ENCODE measurements at regions not wholly inside any gene's neighbourhood (a gene's known extent, or its start where the extent isn't known, plus 50 kb on each side); places are given as distances from the start of the nearest gene placed in this dataset.

DNA sequence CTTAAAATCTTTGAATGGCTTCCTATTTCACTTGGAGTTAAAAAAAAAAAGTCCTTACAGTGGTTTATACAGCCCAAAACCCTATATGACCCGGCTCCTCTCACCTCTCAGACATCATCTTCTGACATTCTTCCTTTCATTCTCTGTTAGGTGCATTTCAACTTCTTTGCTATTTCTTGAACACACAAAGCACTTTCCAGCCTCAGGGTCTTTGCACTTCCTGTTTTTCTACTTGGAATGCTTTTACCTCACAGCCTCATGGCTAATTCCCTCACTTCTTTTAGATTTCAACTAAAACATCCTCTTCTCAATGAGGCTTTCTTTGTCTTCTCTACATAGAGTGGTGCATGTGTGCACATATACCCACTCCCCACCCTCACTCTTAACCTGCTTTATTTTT is 91.0 kb upstream of the MB21D2 start:
- no peaks in the 10 kb centered on the region for H3K36me3 ChIP-seq (ENCODE audit: insufficient read depth)
- Mint-ChIP-seq H3K9me3 (peaks cover 15% of the 10 kb centered on the region), H3K4me3 (no peak overlapping the region), H3K27me3 (ENCODE audit: insufficient read depth, low read depth, poor library complexity) (no peaks in the 10 kb centered on the region), H3K36me3 (ENCODE audit: low read depth) (peaks cover 14% of the 10 kb centered on the region), H3K4me1 (peaks cover 9% of the 10 kb centered on the region), H3K27ac (no peak overlapping the region)
- no peaks in the 10 kb centered on the region for H3K27me3 ChIP-seq (ENCODE audit: insufficient read depth)
- ATAC-seq (no peak), DNase-seq (ENCODE audit: low spot score) (no peak)
- TF ChIP-seq, protein P1, sequence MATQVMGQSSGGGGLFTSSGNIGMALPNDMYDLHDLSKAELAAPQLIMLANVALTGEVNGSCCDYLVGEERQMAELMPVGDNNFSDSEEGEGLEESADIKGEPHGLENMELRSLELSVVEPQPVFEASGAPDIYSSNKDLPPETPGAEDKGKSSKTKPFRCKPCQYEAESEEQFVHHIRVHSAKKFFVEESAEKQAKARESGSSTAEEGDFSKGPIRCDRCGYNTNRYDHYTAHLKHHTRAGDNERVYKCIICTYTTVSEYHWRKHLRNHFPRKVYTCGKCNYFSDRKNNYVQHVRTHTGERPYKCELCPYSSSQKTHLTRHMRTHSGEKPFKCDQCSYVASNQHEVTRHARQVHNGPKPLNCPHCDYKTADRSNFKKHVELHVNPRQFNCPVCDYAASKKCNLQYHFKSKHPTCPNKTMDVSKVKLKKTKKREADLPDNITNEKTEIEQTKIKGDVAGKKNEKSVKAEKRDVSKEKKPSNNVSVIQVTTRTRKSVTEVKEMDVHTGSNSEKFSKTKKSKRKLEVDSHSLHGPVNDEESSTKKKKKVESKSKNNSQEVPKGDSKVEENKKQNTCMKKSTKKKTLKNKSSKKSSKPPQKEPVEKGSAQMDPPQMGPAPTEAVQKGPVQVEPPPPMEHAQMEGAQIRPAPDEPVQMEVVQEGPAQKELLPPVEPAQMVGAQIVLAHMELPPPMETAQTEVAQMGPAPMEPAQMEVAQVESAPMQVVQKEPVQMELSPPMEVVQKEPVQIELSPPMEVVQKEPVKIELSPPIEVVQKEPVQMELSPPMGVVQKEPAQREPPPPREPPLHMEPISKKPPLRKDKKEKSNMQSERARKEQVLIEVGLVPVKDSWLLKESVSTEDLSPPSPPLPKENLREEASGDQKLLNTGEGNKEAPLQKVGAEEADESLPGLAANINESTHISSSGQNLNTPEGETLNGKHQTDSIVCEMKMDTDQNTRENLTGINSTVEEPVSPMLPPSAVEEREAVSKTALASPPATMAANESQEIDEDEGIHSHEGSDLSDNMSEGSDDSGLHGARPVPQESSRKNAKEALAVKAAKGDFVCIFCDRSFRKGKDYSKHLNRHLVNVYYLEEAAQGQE (IDR thresholded peaks at IDR 0.05; ENCODE audit: unreplicated experiment), result no peak
- TF ChIP-seq POLR2AphosphoS5 (IDR thresholded peaks at IDR 0.05; ENCODE audit: low read depth) (no peak), JUNB (IDR thresholded peaks at IDR 0.05; ENCODE audit: unreplicated experiment) (no peak), STAT1 (IDR thresholded peaks at IDR 0.05; ENCODE audit: unreplicated experiment) (no peak), ZNF114 (CRISPR knock-in tag; IDR thresholded peaks at IDR 0.05) (no peak), ZNF331 (CRISPR knock-in tag; IDR thresholded peaks at IDR 0.05; ENCODE audit: low read depth) (no peak), ETS1 (IDR thresholded peaks at IDR 0.05) (no peak), NANOG (IDR thresholded peaks at IDR 0.05; ENCODE audit: borderline replicate concordance) (no peak), EZH2 (IDR thresholded peaks at IDR 0.05; ENCODE audit: low read depth, unreplicated experiment) (no peak), CTCF (conservative IDR thresholded peaks at IDR 0.05; ENCODE audit: low read depth in 2 of 2) (no peak), EZH2phosphoT487 (IDR thresholded peaks at IDR 0.05; ENCODE audit: unreplicated experiment) (no peak), CREB1 (CRISPR knock-in tag; IDR thresholded peaks at IDR 0.05; ENCODE audit: low read depth) (no peak)
- TF ChIP-seq, protein P2, sequence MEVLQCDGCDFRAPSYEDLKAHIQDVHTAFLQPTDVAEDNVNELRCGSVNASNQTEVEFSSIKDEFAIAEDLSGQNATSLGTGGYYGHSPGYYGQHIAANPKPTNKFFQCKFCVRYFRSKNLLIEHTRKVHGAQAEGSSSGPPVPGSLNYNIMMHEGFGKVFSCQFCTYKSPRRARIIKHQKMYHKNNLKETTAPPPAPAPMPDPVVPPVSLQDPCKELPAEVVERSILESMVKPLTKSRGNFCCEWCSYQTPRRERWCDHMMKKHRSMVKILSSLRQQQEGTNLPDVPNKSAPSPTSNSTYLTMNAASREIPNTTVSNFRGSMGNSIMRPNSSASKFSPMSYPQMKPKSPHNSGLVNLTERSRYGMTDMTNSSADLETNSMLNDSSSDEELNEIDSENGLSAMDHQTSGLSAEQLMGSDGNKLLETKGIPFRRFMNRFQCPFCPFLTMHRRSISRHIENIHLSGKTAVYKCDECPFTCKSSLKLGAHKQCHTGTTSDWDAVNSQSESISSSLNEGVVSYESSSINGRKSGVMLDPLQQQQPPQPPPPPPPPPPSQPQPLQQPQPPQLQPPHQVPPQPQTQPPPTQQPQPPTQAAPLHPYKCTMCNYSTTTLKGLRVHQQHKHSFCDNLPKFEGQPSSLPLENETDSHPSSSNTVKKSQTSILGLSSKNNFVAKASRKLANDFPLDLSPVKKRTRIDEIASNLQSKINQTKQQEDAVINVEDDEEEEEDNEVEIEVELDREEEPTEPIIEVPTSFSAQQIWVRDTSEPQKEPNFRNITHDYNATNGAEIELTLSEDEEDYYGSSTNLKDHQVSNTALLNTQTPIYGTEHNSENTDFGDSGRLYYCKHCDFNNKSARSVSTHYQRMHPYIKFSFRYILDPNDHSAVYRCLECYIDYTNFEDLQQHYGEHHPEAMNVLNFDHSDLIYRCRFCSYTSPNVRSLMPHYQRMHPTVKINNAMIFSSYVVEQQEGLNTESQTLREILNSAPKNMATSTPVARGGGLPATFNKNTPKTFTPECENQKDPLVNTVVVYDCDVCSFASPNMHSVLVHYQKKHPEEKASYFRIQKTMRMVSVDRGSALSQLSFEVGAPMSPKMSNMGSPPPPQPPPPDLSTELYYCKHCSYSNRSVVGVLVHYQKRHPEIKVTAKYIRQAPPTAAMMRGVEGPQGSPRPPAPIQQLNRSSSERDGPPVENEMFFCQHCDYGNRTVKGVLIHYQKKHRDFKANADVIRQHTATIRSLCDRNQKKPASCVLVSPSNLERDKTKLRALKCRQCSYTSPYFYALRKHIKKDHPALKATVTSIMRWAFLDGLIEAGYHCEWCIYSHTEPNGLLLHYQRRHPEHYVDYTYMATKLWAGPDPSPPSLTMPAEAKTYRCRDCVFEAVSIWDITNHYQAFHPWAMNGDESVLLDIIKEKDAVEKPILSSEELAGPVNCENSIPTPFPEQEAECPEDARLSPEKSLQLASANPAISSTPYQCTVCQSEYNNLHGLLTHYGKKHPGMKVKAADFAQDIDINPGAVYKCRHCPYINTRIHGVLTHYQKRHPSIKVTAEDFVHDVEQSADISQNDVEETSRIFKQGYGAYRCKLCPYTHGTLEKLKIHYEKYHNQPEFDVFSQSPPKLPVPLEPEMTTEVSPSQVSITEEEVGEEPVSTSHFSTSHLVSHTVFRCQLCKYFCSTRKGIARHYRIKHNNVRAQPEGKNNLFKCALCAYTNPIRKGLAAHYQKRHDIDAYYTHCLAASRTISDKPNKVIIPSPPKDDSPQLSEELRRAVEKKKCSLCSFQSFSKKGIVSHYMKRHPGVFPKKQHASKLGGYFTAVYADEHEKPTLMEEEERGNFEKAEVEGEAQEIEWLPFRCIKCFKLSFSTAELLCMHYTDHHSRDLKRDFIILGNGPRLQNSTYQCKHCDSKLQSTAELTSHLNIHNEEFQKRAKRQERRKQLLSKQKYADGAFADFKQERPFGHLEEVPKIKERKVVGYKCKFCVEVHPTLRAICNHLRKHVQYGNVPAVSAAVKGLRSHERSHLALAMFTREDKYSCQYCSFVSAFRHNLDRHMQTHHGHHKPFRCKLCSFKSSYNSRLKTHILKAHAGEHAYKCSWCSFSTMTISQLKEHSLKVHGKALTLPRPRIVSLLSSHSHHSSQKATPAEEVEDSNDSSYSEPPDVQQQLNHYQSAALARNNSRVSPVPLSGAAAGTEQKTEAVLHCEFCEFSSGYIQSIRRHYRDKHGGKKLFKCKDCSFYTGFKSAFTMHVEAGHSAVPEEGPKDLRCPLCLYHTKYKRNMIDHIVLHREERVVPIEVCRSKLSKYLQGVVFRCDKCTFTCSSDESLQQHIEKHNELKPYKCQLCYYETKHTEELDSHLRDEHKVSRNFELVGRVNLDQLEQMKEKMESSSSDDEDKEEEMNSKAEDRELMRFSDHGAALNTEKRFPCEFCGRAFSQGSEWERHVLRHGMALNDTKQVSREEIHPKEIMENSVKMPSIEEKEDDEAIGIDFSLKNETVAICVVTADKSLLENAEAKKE (CRISPR knock-in tag; IDR thresholded peaks at IDR 0.05), result no peak
- no peaks in the 10 kb centered on the region for H4K20me1 ChIP-seq (replicated peaks; ENCODE audit: insufficient read depth)
- H3K4me2 ChIP-seq, result no peak overlapping the region
- no peaks in the 10 kb centered on the region for H3K4me1 ChIP-seq (ENCODE audit: insufficient read depth)
- peak overlapping the region; percentile 39; the same call in 1 of the 2 replicates for H2AFZ ChIP-seq
- no peaks in the 10 kb centered on the region for H3F3A ChIP-seq (replicated peaks; ENCODE audit: low read depth)
- H3K27ac ChIP-seq (ENCODE audit: low read depth), result no peak overlapping the region
- H3K4me3 ChIP-seq, result no peak overlapping the region
- H3K79me2 ChIP-seq (replicated peaks; ENCODE audit: insufficient read depth), result no peaks in the 10 kb centered on the region
- H3K9me2 ChIP-seq (ENCODE audit: insufficient read depth), result no peaks in the 10 kb centered on the region
